Stimulated activated naive CD8-positive, alpha-beta T cell treated with anti-CD3 and anti-CD28 coated beads, Interleukin-15, Interleukin-2, amounts not matched to agents 100 U/mL and 50 U/mL, for 24 hours (primary cell): ENCODE measurements at regions not wholly inside any gene's neighbourhood (a gene's known extent, or its start where the extent isn't known, plus 50 kb on each side); places are given as distances from the start of the nearest gene placed in this dataset.

ENCODE experiments used
- ATAC-seq: fragments of 150-1000 bp; cut with Tn5 transposase; one replicate; pipeline ENCODE4 v1.10.0; 2021
- DNase-seq: peaks from one replicate; pipeline ENCODE4 v3.0.0; 2021

GRCh38 chr13:40215747-40216146 is 450.7 kb downstream of the FOXO1 start:
- DNase-seq = no peak
- no peak for ATAC-seq

GRCh38 chr13:40217675-40218074 is 448.8 kb downstream of the FOXO1 start:
- DNase-seq (no peak), ATAC-seq (no peak)

- peak; percentile 23 for DNase-seq
- peak; percentile 67 for ATAC-seq
Observed at GRCh38 chr13:40220299-40220935, 446.0 kb downstream of the FOXO1 start.

GRCh38 chr13:40221131-40221459 is 445.3 kb downstream of the FOXO1 start:
- no peak for ATAC-seq

GRCh38 chr13:40221460-40222201 is 444.8 kb downstream of the FOXO1 start:
- DNase-seq = peak; percentile 19
- peak; percentile 72 for ATAC-seq

More at GRCh38 chr13:40221131-40221459, 445.3 kb downstream of the FOXO1 start:
- DNase-seq = no peak

DNA sequence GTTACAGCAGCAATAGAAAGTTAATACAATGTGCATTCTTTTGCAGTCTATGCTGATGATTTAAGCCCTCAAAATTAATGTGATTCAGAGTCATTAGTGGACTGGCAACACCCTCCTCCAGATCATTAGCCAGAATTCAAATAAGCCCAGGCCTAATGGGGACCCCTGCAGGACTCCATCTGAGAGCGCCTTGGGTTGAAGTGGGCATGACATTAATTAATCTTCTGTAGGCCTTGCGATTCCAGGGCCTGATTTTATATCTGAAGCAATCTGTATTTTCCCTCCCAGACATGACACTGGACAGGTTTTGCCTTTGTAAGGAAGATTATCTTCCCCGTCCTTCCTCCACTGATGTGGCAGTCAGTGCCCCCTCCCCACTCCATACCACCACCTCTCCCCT is 442.9 kb downstream of the FOXO1 start:
- no peak for ATAC-seq

GRCh38 chr13:40228496-40228895 is 437.9 kb downstream of the FOXO1 start:
- no peak for ATAC-seq

More for the DNA sequence above, 442.9 kb downstream of the FOXO1 start:
- no peak for DNase-seq

DNA sequence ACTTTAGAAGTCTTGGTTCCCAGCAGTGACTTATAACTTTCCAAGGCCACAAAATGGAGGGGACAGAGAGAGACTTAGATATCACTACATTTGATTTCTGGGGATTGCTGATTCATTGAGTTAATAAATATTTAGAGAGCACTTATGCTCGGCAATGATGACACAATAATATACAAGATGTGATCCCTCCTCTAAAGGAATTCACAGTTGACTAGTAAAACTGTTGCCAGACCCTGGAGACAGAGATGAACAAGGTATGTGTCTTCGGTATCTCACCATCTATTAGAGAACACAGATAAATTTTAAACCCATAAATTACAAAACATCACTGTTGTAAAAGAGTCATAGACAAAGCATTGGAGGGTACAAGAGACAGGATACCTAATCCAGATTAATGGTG is 437.5 kb downstream of the FOXO1 start:
- DNase-seq (no peak), ATAC-seq (no peak)

More at GRCh38 chr13:40228496-40228895, 437.9 kb downstream of the FOXO1 start:
- DNase-seq = no peak

DNA sequence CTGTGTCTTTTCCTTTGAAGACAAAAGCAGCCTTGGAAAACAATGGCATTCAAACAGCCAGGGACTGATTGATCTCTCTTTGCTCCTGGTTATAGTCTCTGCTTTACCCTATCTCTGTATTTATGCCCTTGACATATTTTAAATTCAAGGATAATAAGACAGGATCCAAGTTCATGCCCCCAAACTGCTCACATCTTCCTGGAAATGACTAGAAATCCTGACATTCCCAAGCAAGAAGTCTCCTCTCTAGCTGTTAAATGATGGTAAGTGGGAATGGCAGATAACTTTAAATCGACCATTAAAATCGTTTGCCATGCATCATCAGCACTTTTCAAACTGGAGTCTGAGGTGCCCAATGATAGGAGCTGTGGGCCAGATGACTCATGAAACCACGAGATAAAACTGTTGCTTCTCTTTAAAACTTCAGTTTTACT is 435.6 kb downstream of the FOXO1 start:
- no peak for ATAC-seq
- no peak for DNase-seq

GRCh38 chr13:40231311-40231710 is 435.1 kb downstream of the FOXO1 start:
- DNase-seq = no peak
- no peak for ATAC-seq

- DNase-seq = no peak
- ATAC-seq = no peak
Observed at GRCh38 chr13:40231751-40232150, 434.7 kb downstream of the FOXO1 start.

- ATAC-seq (no peak), DNase-seq (no peak)
Observed at GRCh38 chr13:40232311-40233040, 434.0 kb downstream of the FOXO1 start.

DNA sequence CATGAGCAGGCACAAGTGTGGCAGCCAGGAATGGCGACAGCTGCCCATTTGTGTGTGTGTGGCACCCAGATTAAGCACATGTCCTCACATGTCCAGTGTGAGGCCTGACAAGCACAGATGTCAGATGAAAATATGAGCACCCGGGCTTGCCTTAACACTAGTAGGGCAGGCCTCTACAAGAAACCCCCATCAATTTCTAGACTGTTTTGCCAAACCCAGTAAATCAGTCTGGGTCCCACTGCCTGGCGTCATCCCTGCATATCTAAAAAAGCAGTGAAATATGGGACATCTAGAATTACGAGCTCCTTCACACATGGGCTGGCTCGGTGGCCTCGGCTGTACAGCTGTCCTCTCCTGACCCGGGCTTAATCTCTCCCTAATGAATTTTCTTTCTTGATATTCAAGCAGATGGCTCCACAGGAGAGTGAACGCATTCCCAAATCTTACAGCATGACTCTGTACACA is 432.7 kb downstream of the FOXO1 start:
- no peak for ATAC-seq
- DNase-seq = no peak

- no peak for DNase-seq
- ATAC-seq = peak; percentile 62
Observed at GRCh38 chr13:40235160-40235796, 431.2 kb downstream of the FOXO1 start.

GRCh38 chr13:40236566-40237168 is 429.8 kb downstream of the FOXO1 start:
- ATAC-seq (no peak), DNase-seq (no peak)

DNA sequence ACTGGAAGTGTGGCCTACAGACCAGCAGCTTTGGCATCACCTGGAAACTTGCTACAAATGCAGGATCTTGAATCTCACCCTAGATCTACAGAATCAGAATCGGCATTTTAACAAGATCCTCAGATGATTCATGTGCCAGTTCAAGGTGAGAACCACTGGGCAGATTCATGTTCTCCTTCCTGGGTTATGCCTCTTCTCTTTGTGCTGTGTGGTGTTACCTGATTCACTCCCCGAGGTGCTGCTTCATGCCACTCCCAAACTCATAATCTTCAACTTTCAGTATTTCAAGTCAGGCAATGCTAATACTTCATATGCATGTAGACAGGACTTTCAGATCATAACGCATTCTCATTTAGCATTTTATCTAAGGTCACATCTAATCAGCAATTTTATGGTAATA is 427.7 kb downstream of the FOXO1 start:
- DNase-seq = no peak
- no peak for ATAC-seq

DNA sequence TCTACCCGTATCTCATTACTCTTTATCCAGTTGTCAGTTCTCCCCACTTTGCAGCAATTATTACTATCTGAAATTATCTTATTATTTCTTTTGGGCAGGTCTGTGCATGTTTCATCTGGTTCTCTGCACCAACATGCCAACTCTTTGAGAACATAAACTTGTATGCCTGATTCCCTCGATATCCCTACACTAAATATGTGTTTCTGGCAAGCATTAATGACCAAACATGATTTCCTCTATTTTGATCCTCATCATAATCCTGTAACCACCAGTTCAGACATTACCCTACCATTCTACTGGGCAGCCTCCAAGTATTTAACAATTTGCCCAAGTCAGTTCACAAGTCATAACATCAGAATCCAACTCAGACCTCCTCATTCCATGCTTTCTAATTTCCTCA is 426.1 kb downstream of the FOXO1 start:
- DNase-seq (no peak), ATAC-seq (no peak)

GRCh38 chr13:40241125-40241798 is 425.2 kb downstream of the FOXO1 start:
- no peak for ATAC-seq
- no peak for DNase-seq

DNA sequence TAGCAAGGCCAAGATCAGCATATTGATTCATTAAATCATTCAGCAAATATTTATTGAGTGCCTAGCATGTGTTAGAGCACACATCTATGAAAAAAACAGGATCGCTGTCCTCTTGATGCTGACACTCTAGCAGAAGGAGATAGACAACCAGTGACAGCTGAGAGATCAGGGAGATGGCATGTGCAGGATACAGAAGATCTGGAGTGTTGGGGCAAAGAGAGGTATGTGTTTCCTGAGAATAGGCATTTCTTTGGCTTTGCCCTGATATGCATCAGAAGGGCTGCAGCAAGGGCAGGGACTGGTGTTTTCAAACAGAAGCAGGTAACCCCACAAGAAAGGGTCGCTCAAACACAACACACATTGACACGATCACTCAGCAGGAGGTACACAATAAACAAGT is 423.4 kb downstream of the FOXO1 start:
- no peak for ATAC-seq
- DNase-seq = no peak

GRCh38 chr13:40243982-40244381 is 422.5 kb downstream of the FOXO1 start:
- ATAC-seq = no peak
- no peak for DNase-seq

GRCh38 chr13:40245567-40245966 is 420.9 kb downstream of the FOXO1 start:
- ATAC-seq (no peak), DNase-seq (no peak)

DNA sequence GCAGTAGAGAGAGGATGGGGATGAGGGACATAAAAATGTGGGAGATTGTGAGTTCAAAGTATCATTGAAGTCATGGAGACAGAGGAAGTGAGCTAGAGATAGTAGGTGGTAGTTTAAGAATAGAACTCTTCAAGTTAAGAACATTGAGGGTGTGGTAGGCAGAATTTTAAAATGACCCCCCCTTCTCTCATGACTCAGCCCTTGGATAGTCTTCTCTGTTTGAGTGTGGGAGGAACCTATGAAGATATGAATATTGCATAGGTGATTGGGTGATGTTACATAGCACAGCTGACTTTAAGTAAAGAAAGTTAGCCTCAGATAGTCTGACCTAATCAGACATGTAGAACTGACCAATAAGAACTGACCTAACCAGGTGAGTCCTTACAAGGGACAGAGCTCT is 418.6 kb downstream of the FOXO1 start:
- ATAC-seq (peak; percentile 38), DNase-seq (no peak)
